Fibroblast of villous mesenchyme (primary cell): ENCODE measurements at regions not wholly inside any gene's neighbourhood (a gene's known extent, or its start where the extent isn't known, plus 50 kb on each side); places are given as distances from the start of the nearest gene placed in this dataset.

Experiments
- DNase-seq: peaks from one replicate; pipeline ENCODE4 v3.0.0-alpha.2; 2010; ENCODE audit warnings: low read depth
- H3K4me3 ChIP-seq: 2 replicates; pipeline ENCODE4 v1.5.1; 2011; ENCODE audit warnings: low read depth, mild to moderate bottlenecking, low read length
- TF ChIP-seq, protein P1 (sequence below): IDR thresholded peaks from 2 replicates; pipeline ENCODE4 v1.5.1; 2012; ENCODE audit warnings: low read depth, mild to moderate bottlenecking, low read length; ENCODE audit not compliant: insufficient read depth

DNA sequence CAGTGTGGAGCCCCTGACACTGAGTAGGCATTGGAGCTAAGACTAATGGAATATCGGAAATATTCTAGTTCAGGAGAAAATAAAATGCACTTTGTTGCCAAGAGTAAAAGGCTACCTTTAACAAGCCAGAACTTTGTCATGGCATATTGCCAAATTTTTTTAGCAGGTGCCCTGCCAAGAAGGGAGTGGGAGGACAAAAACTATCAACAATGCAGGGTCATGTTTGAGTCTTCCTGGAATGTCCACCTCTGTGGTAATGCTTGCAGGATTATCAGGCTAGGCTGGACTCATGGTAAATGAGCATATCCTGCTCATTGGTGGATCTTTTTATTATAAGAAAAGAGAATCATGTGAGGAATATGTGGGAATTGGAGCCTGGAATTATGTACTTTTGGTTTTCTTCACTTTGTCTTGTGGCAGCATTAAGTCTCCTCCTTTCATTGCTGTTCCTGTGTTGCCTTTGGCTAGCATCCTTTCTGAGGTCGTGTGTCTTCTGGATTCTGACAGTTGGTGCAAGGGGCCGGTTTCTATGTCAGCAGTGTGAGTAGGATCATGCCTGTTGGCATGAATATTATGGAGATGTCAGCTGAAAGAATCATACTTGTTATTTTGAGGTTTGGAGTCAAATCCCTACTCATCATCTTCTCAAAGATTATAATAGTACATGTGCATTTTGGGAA is 122.9 kb upstream of the SPRY2 start:
- H3K4me3 ChIP-seq = no peak overlapping the region
- DNase-seq = no peak
- TF ChIP-seq, protein P1, sequence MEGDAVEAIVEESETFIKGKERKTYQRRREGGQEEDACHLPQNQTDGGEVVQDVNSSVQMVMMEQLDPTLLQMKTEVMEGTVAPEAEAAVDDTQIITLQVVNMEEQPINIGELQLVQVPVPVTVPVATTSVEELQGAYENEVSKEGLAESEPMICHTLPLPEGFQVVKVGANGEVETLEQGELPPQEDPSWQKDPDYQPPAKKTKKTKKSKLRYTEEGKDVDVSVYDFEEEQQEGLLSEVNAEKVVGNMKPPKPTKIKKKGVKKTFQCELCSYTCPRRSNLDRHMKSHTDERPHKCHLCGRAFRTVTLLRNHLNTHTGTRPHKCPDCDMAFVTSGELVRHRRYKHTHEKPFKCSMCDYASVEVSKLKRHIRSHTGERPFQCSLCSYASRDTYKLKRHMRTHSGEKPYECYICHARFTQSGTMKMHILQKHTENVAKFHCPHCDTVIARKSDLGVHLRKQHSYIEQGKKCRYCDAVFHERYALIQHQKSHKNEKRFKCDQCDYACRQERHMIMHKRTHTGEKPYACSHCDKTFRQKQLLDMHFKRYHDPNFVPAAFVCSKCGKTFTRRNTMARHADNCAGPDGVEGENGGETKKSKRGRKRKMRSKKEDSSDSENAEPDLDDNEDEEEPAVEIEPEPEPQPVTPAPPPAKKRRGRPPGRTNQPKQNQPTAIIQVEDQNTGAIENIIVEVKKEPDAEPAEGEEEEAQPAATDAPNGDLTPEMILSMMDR = no peak

DNA sequence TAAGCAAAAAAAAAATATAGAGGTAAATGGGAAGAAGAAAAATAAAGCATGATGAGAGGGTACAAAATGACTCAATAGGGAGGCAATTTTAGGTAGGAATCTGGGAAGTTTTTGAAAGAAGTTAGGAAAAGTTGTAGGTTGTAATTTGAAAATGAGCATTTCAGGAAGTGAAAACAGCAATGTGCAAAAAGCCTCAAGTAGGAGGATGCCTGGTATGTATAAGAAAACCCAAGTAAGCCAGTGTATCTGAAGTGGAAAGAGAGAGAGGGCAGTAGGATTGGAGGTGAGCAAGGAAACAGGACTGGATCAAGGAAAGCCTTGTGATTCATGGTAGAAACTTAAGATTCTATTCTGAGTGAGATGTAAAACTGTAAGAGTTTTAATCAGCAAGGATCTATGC is 121.6 kb upstream of the SPRY2 start:
- H3K4me3 ChIP-seq = no peak overlapping the region
- DNase-seq = no peak
- TF ChIP-seq, protein P1 = no peak

DNA sequence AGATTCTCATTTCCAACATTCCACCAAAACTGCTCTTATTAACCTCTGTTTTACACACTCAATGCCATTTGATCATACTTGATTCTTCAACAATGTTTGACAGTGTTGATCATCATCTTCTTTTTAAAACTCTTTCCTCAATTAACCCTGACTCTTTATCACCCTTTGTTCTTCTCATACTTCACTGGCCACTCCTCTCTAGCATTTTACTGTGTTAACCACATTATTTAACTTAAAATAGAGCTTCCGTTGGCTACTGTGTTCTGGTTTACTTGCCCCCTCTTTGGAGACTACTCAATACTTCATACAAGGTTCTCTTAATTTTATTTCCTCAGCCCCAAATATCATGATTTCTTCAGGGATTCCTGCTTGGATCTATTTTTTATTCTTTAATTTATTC is 121.1 kb upstream of the SPRY2 start:
- TF ChIP-seq, protein P1 = no peak
- no peak overlapping the region for H3K4me3 ChIP-seq
- no peak for DNase-seq

DNA sequence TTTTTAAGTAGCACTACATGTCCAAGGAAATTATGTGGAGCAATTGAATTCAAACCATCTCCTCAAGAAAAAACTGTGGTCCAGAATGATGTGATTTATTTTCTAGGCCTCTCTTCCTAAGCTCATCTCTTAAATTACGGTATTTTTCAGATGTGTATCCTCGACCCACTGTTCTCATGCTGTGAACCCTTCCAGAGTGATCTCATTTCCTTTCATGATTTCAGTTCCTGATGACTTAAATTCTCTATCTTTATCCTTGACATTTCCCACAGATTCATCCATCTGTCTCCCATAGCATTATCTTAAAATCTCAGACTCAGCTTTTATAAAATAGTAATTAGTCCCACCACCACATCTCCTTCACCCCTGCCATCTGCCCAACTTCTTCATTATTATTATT is 117.6 kb upstream of the SPRY2 start:
- no peak for DNase-seq
- no peak overlapping the region for H3K4me3 ChIP-seq
- TF ChIP-seq, protein P1 = no peak

DNA sequence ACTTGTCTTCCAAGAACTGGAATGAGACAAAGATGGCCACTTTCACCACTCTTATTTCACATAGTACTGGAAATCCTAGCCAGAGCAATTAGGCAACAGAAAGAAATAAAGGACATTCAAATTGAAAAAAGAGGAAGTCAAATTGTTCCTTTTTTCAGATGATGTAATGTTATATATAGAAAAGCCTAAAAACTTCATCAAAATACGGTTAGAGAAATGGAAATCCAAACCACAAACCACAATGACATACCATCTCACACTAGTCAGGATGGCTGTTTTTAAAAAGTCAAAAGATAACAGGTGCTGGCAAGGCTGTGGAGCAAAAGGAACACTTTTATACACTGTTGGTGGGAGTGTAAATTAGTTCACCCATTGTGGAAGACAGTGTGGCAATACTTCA is 113.3 kb upstream of the SPRY2 start:
- no peak overlapping the region for H3K4me3 ChIP-seq
- TF ChIP-seq, protein P1 = no peak
- DNase-seq = no peak

DNA sequence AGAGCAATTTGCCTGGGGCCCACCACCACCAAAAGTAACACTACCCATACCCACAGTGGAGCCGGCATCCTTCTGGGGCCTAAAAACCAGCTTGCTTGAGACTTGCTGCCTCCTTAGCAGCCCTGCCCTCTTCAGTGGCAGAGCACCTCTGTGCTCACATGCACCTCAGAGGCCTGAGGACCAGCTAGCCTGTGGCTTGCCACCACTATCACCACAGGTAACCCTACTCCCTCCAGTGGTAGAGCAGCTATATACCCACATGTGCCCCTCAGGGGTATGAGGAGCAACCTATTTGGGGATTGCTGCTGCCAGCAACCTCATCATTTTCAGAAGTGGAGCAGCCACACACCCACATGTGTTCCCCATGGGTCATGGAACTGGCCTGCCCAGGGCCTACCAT is 111.4 kb upstream of the SPRY2 start:
- no peak for DNase-seq
- TF ChIP-seq, protein P1 = no peak
- no peak overlapping the region for H3K4me3 ChIP-seq

DNA sequence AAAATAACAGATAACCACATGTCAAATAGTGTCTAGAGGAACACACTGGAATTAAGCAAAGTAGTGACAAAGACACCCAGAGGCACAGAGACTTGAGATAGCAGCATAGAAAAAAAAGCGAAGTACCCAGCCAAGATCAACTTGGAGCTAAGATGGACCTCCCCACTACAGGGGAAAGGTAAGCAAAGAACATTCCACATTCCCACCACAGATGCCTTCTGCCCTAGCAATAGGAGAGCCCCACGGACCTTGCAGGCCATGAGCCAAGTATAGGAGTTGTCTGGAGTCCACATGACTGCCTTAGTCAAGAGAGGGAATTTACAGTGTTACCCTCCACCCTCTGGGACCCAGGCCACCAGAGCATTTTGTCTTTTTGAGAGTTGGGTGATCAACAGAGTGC is 110.7 kb upstream of the SPRY2 start:
- H3K4me3 ChIP-seq = no peak overlapping the region
- DNase-seq = no peak
- TF ChIP-seq, protein P1 = no peak
